MCF 10A (cell line): ENCODE measurements at regions not wholly inside any gene's neighbourhood (a gene's known extent, or its start where the extent isn't known, plus 50 kb on each side); places are given as distances from the start of the nearest gene placed in this dataset.

Experiments
- BruUV-seq: library from RNA; stranded (reverse); fragments of 400-500 nt; replicated peaks from 2 replicates; lab custom pipeline; 2021; lab: Mats Ljungman, UMichigan
- CTCF ChIA-PET: fragments of 300-600 bp; sonication (Branson Sonifier 250); formaldehyde crosslinking; extraction: SDS; loops from one replicate; lab custom pipeline; 2021; ENCODE audit warnings: antibody characterized with exemption, inconsistent platforms; lab: Yijun Ruan, JAX
- POLR2A ChIA-PET: fragments of 300-600, 350-650 bp; sonication (Branson Sonifier 250); formaldehyde crosslinking; extraction: SDS; loops from one replicate; lab custom pipeline; 2020; ENCODE audit warnings: antibody characterized with exemption, inconsistent platforms; lab: Yijun Ruan, JAX
- DNase-seq: peaks from one replicate; pipeline ENCODE4 v3.0.0-alpha.2; 2018; ENCODE audit not compliant: unreplicated experiment
- H3K27ac Mint-ChIP-seq: one replicate; pipeline ENCODE4 v1.8.0; 2022; ENCODE audit warnings: mild to moderate bottlenecking, low read depth, mixed read lengths; ENCODE audit not compliant: unreplicated experiment
- H3K27me3 Mint-ChIP-seq: one replicate; pipeline ENCODE4 v1.8.0; 2022; ENCODE audit warnings: mixed read lengths; ENCODE audit not compliant: insufficient read depth, unreplicated experiment
- H3K36me3 Mint-ChIP-seq: one replicate; pipeline ENCODE4 v1.8.0; 2022; ENCODE audit warnings: mild to moderate bottlenecking, moderate library complexity, mixed read lengths; ENCODE audit not compliant: insufficient read depth, unreplicated experiment
- H3K4me1 Mint-ChIP-seq: one replicate; pipeline ENCODE4 v1.8.0; 2022; ENCODE audit warnings: mixed read lengths; ENCODE audit not compliant: insufficient read depth, unreplicated experiment
- H3K4me3 Mint-ChIP-seq: one replicate; pipeline ENCODE4 v1.8.0; 2022; ENCODE audit warnings: mild to moderate bottlenecking, moderate library complexity, mixed read lengths; ENCODE audit not compliant: unreplicated experiment
- H3K9me3 Mint-ChIP-seq: one replicate; pipeline ENCODE4 v1.8.0; 2022; ENCODE audit warnings: mixed read lengths; ENCODE audit not compliant: unreplicated experiment
- intact Hi-C: fragments of 100-400 bp; cut with micrococcal nuclease; formaldehyde crosslinking; loops from 2 replicates; pipeline ENCODE4 v1.14.1; 2022
- TF ChIP-seq, protein P1 (sequence below): fragments of 200-600 bp; IDR thresholded peaks from one replicate; pipeline ENCODE4 v1.8.0; 2022; ENCODE audit warnings: antibody characterized with exemption, mild to moderate bottlenecking; ENCODE audit not compliant: unreplicated experiment

- H3K27ac Mint-ChIP-seq = no peak overlapping the region
Observed at GRCh38 chr15:61480295-61480694, 251.2 kb upstream of the RORA start.

DNA sequence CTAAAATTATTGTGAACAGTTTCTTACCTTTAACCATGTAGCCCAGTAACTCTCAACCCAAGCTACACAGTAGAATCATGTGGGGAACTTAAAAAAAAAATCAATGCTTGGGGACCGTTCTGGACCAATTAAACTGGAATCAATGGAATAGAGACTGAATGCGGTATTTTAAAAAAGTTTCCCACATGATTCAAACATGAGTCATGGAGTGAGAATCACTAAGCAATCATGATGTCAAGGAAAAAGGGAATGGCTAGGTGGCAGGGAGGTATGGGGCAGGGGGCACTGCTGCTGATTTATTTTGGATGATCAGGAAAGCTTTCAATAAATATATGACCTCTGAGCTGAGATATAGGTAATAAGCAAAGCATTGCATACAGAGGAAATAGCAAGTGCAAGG lies 250.5 kb upstream of the RORA start:
- BruUV-seq = no TSS peak
- H3K9me3 Mint-ChIP-seq = no peaks in the 10 kb centered on the region
- CTCF ChIA-PET = no interaction called here

More at GRCh38 chr15:61480295-61480694, 251.2 kb upstream of the RORA start:
- ChIA-PET CTCF (interaction anchor here (0.7 kb wide), 1 partner anchor 176 kb away, joined by 3 read pairs; no protein-coding TSS in a partner anchor), POLR2A (interaction anchor here (0.6 to 0.9 kb wide), 2 partner anchors 20 to 911 kb away, joined by 3 read pairs; no protein-coding TSS in a partner anchor)
- H3K9me3 Mint-ChIP-seq = no peaks in the 10 kb centered on the region
- no peak overlapping the region for H3K4me3 Mint-ChIP-seq
- no peaks in the 10 kb centered on the region for H3K36me3 Mint-ChIP-seq
- H3K4me1 Mint-ChIP-seq = peaks cover 8% of the 10 kb centered on the region
- no peaks in the 10 kb centered on the region for H3K27me3 Mint-ChIP-seq
- TF ChIP-seq, protein P1, sequence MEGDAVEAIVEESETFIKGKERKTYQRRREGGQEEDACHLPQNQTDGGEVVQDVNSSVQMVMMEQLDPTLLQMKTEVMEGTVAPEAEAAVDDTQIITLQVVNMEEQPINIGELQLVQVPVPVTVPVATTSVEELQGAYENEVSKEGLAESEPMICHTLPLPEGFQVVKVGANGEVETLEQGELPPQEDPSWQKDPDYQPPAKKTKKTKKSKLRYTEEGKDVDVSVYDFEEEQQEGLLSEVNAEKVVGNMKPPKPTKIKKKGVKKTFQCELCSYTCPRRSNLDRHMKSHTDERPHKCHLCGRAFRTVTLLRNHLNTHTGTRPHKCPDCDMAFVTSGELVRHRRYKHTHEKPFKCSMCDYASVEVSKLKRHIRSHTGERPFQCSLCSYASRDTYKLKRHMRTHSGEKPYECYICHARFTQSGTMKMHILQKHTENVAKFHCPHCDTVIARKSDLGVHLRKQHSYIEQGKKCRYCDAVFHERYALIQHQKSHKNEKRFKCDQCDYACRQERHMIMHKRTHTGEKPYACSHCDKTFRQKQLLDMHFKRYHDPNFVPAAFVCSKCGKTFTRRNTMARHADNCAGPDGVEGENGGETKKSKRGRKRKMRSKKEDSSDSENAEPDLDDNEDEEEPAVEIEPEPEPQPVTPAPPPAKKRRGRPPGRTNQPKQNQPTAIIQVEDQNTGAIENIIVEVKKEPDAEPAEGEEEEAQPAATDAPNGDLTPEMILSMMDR = no peak
- intact Hi-C loops = no loop called here
- DNase-seq = no peak
- no TSS peak for BruUV-seq

GRCh38 chr15:61476741-61477140 lies 247.6 kb upstream of the RORA start:
- ChIA-PET CTCF (interaction anchor here (1.2 kb wide), 1 partner anchor 16 kb away, joined by 4 read pairs; no protein-coding TSS in a partner anchor), POLR2A (no interaction called here)
- no peaks in the 10 kb centered on the region for H3K36me3 Mint-ChIP-seq
- peaks cover 8% of the 10 kb centered on the region for H3K4me1 Mint-ChIP-seq
- DNase-seq = no peak
- no TSS peak for BruUV-seq
- H3K9me3 Mint-ChIP-seq = no peaks in the 10 kb centered on the region
- no peaks in the 10 kb centered on the region for H3K27me3 Mint-ChIP-seq
- no peak overlapping the region for H3K4me3 Mint-ChIP-seq
- H3K27ac Mint-ChIP-seq = no peak overlapping the region
- TF ChIP-seq, protein P1 = no peak
- intact Hi-C loops = no loop called here

More for the DNA sequence above, 250.5 kb upstream of the RORA start:
- H3K36me3 Mint-ChIP-seq = no peaks in the 10 kb centered on the region
- H3K4me1 Mint-ChIP-seq = peaks cover 8% of the 10 kb centered on the region
- H3K27ac Mint-ChIP-seq = no peak overlapping the region
- H3K27me3 Mint-ChIP-seq = no peaks in the 10 kb centered on the region
- intact Hi-C loops = no loop called here
- H3K4me3 Mint-ChIP-seq = no peak overlapping the region
- TF ChIP-seq, protein P1 = no peak
- POLR2A ChIA-PET = no interaction called here
- peak; percentile 41 for DNase-seq

- POLR2A ChIA-PET = no interaction called here
Observed at GRCh38 chr15:61474796-61475195, 245.7 kb upstream of the RORA start.

More at GRCh38 chr15:61474796-61475195, 245.7 kb upstream of the RORA start:
- no peak for DNase-seq
- no peak overlapping the region for H3K4me3 Mint-ChIP-seq
- TF ChIP-seq, protein P1 = no peak
- H3K36me3 Mint-ChIP-seq = no peaks in the 10 kb centered on the region
- H3K27me3 Mint-ChIP-seq = no peaks in the 10 kb centered on the region
- intact Hi-C loops = no loop called here
- CTCF ChIA-PET = no interaction called here
- no peak overlapping the region for H3K27ac Mint-ChIP-seq
- H3K4me1 Mint-ChIP-seq = peaks cover 5% of the 10 kb centered on the region
- no peaks in the 10 kb centered on the region for H3K9me3 Mint-ChIP-seq
- BruUV-seq = no TSS peak
